ENCODE measurements at regions not wholly inside any gene's neighbourhood (a gene's known extent, or its start where the extent isn't known, plus 50 kb on each side); places are given as distances from the start of the nearest gene placed in this dataset.

GRCh38 chr10:62710182-62710581, 94.3 kb upstream of the ADO start:
- ATAC-seq (no peak), DNase-seq (no peak)
- intact Hi-C loops (cut with DNase I, micrococcal nuclease), result no loop called here

- DNase-seq (no peak), ATAC-seq (no peak)
- intact Hi-C loops (cut with DNase I, micrococcal nuclease), result no loop called here
Measured at GRCh38 chr10:62715383-62715782, 89.1 kb upstream of the ADO start.

- intact Hi-C loops (cut with DNase I, micrococcal nuclease), result no loop called here
- DNase-seq (no peak), ATAC-seq (no peak)
Measured at GRCh38 chr10:62718585-62718984, 85.9 kb upstream of the ADO start.

- no peak for ATAC-seq
- intact Hi-C loops (cut with DNase I, micrococcal nuclease), result no loop called here
- DNase-seq, result no peak
Measured at GRCh38 chr10:62719061-62719460, 85.5 kb upstream of the ADO start.

- ATAC-seq, result no peak
Measured at GRCh38 chr10:62721687-62722086, 82.8 kb upstream of the ADO start.

GRCh38 chr10:62723375-62723774, 81.1 kb upstream of the ADO start:
- intact Hi-C loops (cut with DNase I, micrococcal nuclease), result no loop called here
- ATAC-seq (no peak), DNase-seq (no peak)

More at GRCh38 chr10:62721687-62722086, 82.8 kb upstream of the ADO start:
- DNase-seq, result no peak
- intact Hi-C loops (cut with DNase I, micrococcal nuclease), result no loop called here

GRCh38 chr10:62724465-62724864, 80.1 kb upstream of the ADO start:
- intact Hi-C loops (cut with DNase I, micrococcal nuclease), result no loop called here
- no peak for DNase-seq
- ATAC-seq, result no peak

- ATAC-seq (no peak), DNase-seq (no peak)
- intact Hi-C loops (cut with DNase I, micrococcal nuclease), result no loop called here
Measured at GRCh38 chr10:62726142-62726541, 78.4 kb upstream of the ADO start.

- ATAC-seq, result no peak
- intact Hi-C loops (cut with DNase I, micrococcal nuclease), result no loop called here
- DNase-seq, result no peak
Measured at GRCh38 chr10:62726638-62727037, 77.9 kb upstream of the ADO start.

- ATAC-seq, result no peak
- intact Hi-C loops (cut with DNase I, micrococcal nuclease), result no loop called here
- DNase-seq, result no peak
Measured at GRCh38 chr10:62727934-62728333, 76.6 kb upstream of the ADO start.

GRCh38 chr10:62728479-62728878, 76.0 kb upstream of the ADO start:
- DNase-seq (no peak), ATAC-seq (no peak)
- intact Hi-C loops (cut with DNase I, micrococcal nuclease), result no loop called here

GRCh38 chr10:62732841-62733653, 71.5 kb upstream of the ADO start:
- DNase-seq (no peak), ATAC-seq (no peak)
- intact Hi-C loops (cut with DNase I, micrococcal nuclease), result no loop called here

GRCh38 chr10:62733654-62734293, 70.7 kb upstream of the ADO start:
- DNase-seq (no peak), ATAC-seq (no peak)
- intact Hi-C loops (cut with DNase I, micrococcal nuclease), result no loop called here

GRCh38 chr10:62734781-62735463, 69.6 kb upstream of the ADO start:
- no peak for ATAC-seq
- intact Hi-C loops (cut with DNase I, micrococcal nuclease), result no loop called here
- no peak for DNase-seq

GRCh38 chr10:62735464-62736167, 68.9 kb upstream of the ADO start:
- no peak for ATAC-seq
- DNase-seq, result no peak
- intact Hi-C loops (cut with DNase I, micrococcal nuclease), result no loop called here

GRCh38 chr10:62736168-62736546, 68.4 kb upstream of the ADO start:
- intact Hi-C loops (cut with DNase I, micrococcal nuclease), result no loop called here
- ATAC-seq (no peak), DNase-seq (no peak)

GRCh38 chr10:62738916-62739315, 65.6 kb upstream of the ADO start:
- no peak for ATAC-seq
- DNase-seq, result no peak
- intact Hi-C loops (cut with DNase I, micrococcal nuclease), result no loop called here

GRCh38 chr10:62740885-62741745, 63.4 kb upstream of the ADO start:
- DNase-seq (no peak), ATAC-seq (no peak)
- intact Hi-C loops (cut with DNase I, micrococcal nuclease), result no loop called here

GRCh38 chr10:62741996-62742395, 62.5 kb upstream of the ADO start:
- intact Hi-C loops (cut with DNase I, micrococcal nuclease), result no loop called here
- ATAC-seq (no peak), DNase-seq (no peak)

All from left colon (tissue), 2 donors.